HCT116 (cell line): ENCODE measurements at regions not wholly inside any gene's neighbourhood (a gene's known extent, or its start where the extent isn't known, plus 50 kb on each side); places are given as distances from the start of the nearest gene placed in this dataset.
A peak's percentile ranks its signal among the peaks of the same experiment; 100 is the strongest.

Experiments
- ATAC-seq: fragments of 200-7000 bp; cut with Tn5 transposase; 2 replicates; pipeline ENCODE4 v1.9.1; 2020; ENCODE audit warnings: mild to moderate bottlenecking, moderate library complexity
- BruUV-seq: library from RNA; stranded (reverse); fragments of 400-500 nt; replicated peaks from 2 replicates; lab custom pipeline; 2021; lab: Mats Ljungman, UMichigan
- CTCF ChIA-PET: fragments of 300-600 bp; sonication (Branson Sonifier 250); formaldehyde crosslinking; loops from one replicate; lab custom pipeline; 2021; ENCODE audit warnings: antibody characterized with exemption; lab: Charles Lee
- POLR2A ChIA-PET: fragments of 300-600, 350-600 bp; sonication (Branson Sonifier 250); formaldehyde crosslinking; loops from one replicate; lab custom pipeline; 2021; ENCODE audit warnings: antibody characterized with exemption; lab: Charles Lee
- RAD21 ChIA-PET, 2 experiments: fragments of 300-600 bp; sonication (Branson Sonifier 250); formaldehyde crosslinking; loops; one replicate each; lab custom pipeline; 2023; ENCODE audit warnings: low total read pairs in 2 of 2; ENCODE audit not compliant: uncharacterized antibody in 2 of 2, unreplicated experiment in 2 of 2, low non-redundant PET in 1 of 2; lab: Charles Lee
- DNase-seq: peaks from one replicate; pipeline ENCODE4 v3.0.0-alpha.2; 2010; ENCODE audit warnings: low read depth, low spot score
- H2AFZ ChIP-seq: fragments of 200-600 bp; shearing (Covaris generic), sonication (generic); 2 replicates; pipeline ENCODE4 v1.6.1; 2017; ENCODE audit warnings: low read depth, mixed run types, mixed read lengths, antibody characterized with exemption, low read length; ENCODE audit not compliant: poor library complexity, severe bottlenecking
- H3K27ac ChIP-seq: 2 replicates; pipeline ENCODE4 v1.5.1; 2012; ENCODE audit warnings: low read depth, low read length
- H3K27me3 ChIP-seq: fragments of 200-600 bp; sonication (generic); 2 replicates; pipeline ENCODE4 v1.6.1; 2016; ENCODE audit warnings: mixed run types, low read length, mixed read lengths; ENCODE audit not compliant: insufficient read depth
- H3K36me3 ChIP-seq, 2 experiments: fragments of 200-500 bp in 1 of 2; fragments of 200-600 bp in 1 of 2; sonication (Bioruptor generic) in 1 of 2; sonication (generic) in 1 of 2; 2 replicates each; pipeline versions ENCODE4 v1.5.1 to v1.6.1; 2014 to 2016; ENCODE audit warnings: low read length in 2 of 2, inconsistent platforms in 1 of 2, mixed read lengths in 1 of 2, mixed run types in 1 of 2; ENCODE audit not compliant: insufficient read depth in 2 of 2, control insufficient read depth in 1 of 2
- H3K4me1 ChIP-seq, 2 experiments: fragments of 200-600 bp in 1 of 2; sonication (generic) in 1 of 2; 2 replicates each; pipeline versions ENCODE4 v1.5.1 to v1.6.1; 2012 to 2017; ENCODE audit warnings: low read length in 2 of 2, inconsistent platforms in 1 of 2, mild to moderate bottlenecking in 1 of 2, mixed read lengths in 1 of 2, mixed run types in 1 of 2, moderate library complexity in 1 of 2; ENCODE audit not compliant: insufficient read depth in 2 of 2, control insufficient read depth in 1 of 2
- H3K4me2 ChIP-seq: fragments of 200-600 bp; sonication (generic); 2 replicates; pipeline ENCODE4 v1.6.1; 2017; ENCODE audit warnings: mixed run types, low read length, mixed read lengths
- H3K4me3 ChIP-seq, 2 experiments: fragments of 200-600 bp in 1 of 2; sonication (generic) in 1 of 2; replicated peaks in 1 of 2; 2 replicates each; pipeline ENCODE4 v1.5.1; 2011 to 2016; ENCODE audit warnings: low read length in 2 of 2, control low read depth in 1 of 2, low read depth in 1 of 2, mild to moderate bottlenecking in 1 of 2, mixed read lengths in 1 of 2, mixed run types in 1 of 2
- H3K79me2 ChIP-seq: fragments of 200-600 bp; sonication (generic); 2 replicates; pipeline ENCODE4 v1.6.1; 2017; ENCODE audit warnings: mild to moderate bottlenecking, mixed run types, low read length, moderate library complexity, mixed read lengths; ENCODE audit not compliant: insufficient read depth
- H3K9ac ChIP-seq: fragments of 200-600 bp; sonication (generic); 2 replicates; pipeline ENCODE4 v1.6.1; 2016; ENCODE audit warnings: low read length, mixed read lengths
- H3K9me2 ChIP-seq: fragments of 200-600 bp; sonication (generic), shearing (Covaris generic); 2 replicates; pipeline ENCODE4 v1.6.1; 2017; ENCODE audit warnings: mixed run types, mild to moderate bottlenecking, moderate library complexity; ENCODE audit not compliant: insufficient read depth
- H3K9me3 ChIP-seq, 2 experiments: fragments of 200-500 bp in 1 of 2; fragments of 200-600 bp in 1 of 2; sonication (Bioruptor generic) in 1 of 2; sonication (generic) in 1 of 2; 2 replicates each; pipeline ENCODE4 v1.6.1; 2014 to 2017; ENCODE audit warnings: low read length in 2 of 2, mixed read lengths in 2 of 2, inconsistent platforms in 1 of 2, low read depth in 1 of 2, mild to moderate bottlenecking in 1 of 2, mixed run types in 1 of 2, moderate library complexity in 1 of 2; ENCODE audit not compliant: control insufficient read depth in 1 of 2, insufficient read depth in 1 of 2
- H4K20me1 ChIP-seq: fragments of 200-600 bp; sonication (generic), shearing (Covaris generic); 2 replicates; pipeline ENCODE4 v1.6.1; 2017; ENCODE audit warnings: mixed run types, mild to moderate bottlenecking, moderate library complexity; ENCODE audit not compliant: insufficient read depth
- EGR1 ChIP-seq: IDR thresholded peaks from 2 replicates; pipeline ENCODE4 v1.6.1; 2012; ENCODE audit warnings: low read depth
- RAD21 ChIP-seq: IDR thresholded peaks from 2 replicates; pipeline ENCODE4 v1.6.1; 2012; ENCODE audit warnings: low read depth, mild to moderate bottlenecking
- SP1 ChIP-seq: IDR thresholded peaks from 2 replicates; pipeline ENCODE4 v1.6.1; 2012; ENCODE audit warnings: low read depth
- intact Hi-C: fragments of 100-400 bp; cut with micrococcal nuclease; formaldehyde crosslinking; loops from 2 replicates; pipeline ENCODE4 v1.10.0; 2022
- TF ChIP-seq, protein P1 (sequence below), 3 experiments: fragments of 200-600 bp in 1 of 3; sonication (generic) in 1 of 3; IDR thresholded peaks in 2 of 3; conservative IDR thresholded peaks in 1 of 3; 2 replicates each; pipeline ENCODE4 v1.5.1; 2012 to 2017; ENCODE audit warnings: low read depth in 2 of 3, low read length in 2 of 3, antibody characterized with exemption in 1 of 3, borderline replicate concordance in 1 of 3, control low read depth in 1 of 3, mild to moderate bottlenecking in 1 of 3, mixed read lengths in 1 of 3, mixed run types in 1 of 3, moderate library complexity in 1 of 3; ENCODE audit not compliant: insufficient read depth in 1 of 3

DNA sequence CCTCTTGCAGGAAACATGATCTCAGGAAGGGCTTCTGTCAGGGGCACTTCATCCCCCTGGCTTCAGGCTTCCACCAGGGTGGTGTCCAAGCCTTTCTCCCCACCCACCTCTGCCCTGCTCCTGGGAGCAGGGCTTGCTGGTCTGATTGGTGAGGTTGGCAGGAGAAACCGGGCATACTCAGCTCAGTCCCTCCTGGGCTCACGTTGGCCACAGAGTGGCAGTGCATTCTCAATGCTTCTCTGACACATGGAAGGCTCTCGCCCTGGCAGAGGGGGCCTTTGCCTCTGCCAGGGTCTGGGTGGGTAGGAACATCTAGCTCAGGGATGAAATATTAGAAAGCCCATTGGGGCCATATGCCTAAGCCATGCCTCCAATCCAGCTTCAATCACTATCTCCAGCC, 142.8 kb downstream of the AXIN2 start:
- TF ChIP-seq RAD21, result peak; percentile 69
- no peak for TF ChIP-seq EGR1
- TF ChIP-seq, protein P1, sequence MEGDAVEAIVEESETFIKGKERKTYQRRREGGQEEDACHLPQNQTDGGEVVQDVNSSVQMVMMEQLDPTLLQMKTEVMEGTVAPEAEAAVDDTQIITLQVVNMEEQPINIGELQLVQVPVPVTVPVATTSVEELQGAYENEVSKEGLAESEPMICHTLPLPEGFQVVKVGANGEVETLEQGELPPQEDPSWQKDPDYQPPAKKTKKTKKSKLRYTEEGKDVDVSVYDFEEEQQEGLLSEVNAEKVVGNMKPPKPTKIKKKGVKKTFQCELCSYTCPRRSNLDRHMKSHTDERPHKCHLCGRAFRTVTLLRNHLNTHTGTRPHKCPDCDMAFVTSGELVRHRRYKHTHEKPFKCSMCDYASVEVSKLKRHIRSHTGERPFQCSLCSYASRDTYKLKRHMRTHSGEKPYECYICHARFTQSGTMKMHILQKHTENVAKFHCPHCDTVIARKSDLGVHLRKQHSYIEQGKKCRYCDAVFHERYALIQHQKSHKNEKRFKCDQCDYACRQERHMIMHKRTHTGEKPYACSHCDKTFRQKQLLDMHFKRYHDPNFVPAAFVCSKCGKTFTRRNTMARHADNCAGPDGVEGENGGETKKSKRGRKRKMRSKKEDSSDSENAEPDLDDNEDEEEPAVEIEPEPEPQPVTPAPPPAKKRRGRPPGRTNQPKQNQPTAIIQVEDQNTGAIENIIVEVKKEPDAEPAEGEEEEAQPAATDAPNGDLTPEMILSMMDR (IDR thresholded peaks at IDR 0.05 in 2 of 3, conservative IDR thresholded peaks at IDR 0.05 in 1 of 3; ENCODE audit: borderline replicate concordance in 1 of 3, insufficient read depth in 1 of 3, low read depth in 2 of 3, low read length in 2 of 3), result peak; percentile 25 to 36 (median 30); a peak in 3 of 6 replicates
- no peaks in the 10 kb centered on the region for H4K20me1 ChIP-seq
- no peak overlapping the region for H3K4me2 ChIP-seq
- BruUV-seq, result no TSS peak
- RAD21 ChIA-PET, result interaction anchor here in 1 of 2 experiments (1.4 kb wide), 1 partner anchor 747 kb away, joined by 4 read pairs; no protein-coding TSS in a partner anchor
- no peak overlapping the region for H3K4me3 ChIP-seq
- H3K27me3 ChIP-seq, result no peaks in the 10 kb centered on the region
- no peaks in the 10 kb centered on the region for H3K9me3 ChIP-seq
- no peaks in the 10 kb centered on the region for H3K9me2 ChIP-seq
- CTCF ChIA-PET, result interaction anchor here (1.0 to 1.4 kb wide), 3 partner anchors 18 to 379 kb away, joined by 3 to 7 read pairs (median 3); no protein-coding TSS in a partner anchor
- H3K79me2 ChIP-seq, result no peaks in the 10 kb centered on the region
- POLR2A ChIA-PET, result no interaction called here
- no peak overlapping the region for H3K27ac ChIP-seq
- H3K36me3 ChIP-seq, result no peaks in the 10 kb centered on the region
- no peak overlapping the region for H3K9ac ChIP-seq
- DNase-seq (no peak), ATAC-seq (peak; percentile 78)
- no peak overlapping the region for H2AFZ ChIP-seq
- no peaks in the 10 kb centered on the region; a peak in 1 of 4 replicates for H3K4me1 ChIP-seq
- intact Hi-C loops, result loop anchor here (2.0 kb wide), 1 partner anchor 138 kb away; no protein-coding TSS in a partner anchor

DNA sequence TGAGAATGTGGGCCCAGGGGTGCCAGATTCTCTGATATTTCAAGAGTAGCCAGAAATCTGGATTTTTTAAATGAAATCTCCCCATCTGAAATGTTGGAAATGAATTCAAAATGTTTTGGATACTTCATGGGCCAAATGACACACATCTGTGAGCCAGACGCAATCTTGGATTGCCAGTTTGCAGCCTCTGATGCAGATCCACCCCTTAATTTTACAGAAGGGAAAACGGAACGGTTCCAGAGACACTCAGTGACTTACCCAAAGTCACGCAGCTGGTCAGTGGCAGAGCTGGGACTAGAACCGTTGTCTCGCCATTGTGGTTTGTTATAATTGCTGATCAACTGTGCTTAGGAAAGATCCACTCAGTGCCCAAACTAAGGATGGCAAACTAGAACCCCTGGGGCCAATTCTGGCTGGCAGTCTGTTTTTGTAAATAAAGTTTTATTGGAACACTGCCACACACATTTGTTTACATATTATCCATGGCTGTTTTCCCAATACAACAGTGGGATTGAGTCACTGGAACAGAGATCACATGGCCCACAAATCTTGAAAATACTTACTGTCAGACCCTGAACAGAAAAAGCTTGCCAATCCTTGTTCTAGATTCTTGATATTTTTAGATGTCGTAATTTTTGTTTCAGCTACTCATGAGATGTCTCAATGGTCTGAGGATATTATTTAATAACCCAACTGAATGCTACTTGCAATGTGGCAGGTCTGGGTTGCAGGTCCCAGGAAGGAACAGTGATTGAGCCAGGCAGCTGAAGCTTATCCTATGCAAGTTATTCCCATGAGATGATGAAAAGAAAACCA, 143.8 kb downstream of the AXIN2 start:
- Histone ChIP-seq H3K9me3 (no peaks in the 10 kb centered on the region), H3K36me3 (no peaks in the 10 kb centered on the region), H3K4me3 (no peak overlapping the region), H3K4me2 (no peak overlapping the region), H2AFZ (no peak overlapping the region), H3K27ac (no peak overlapping the region), H3K79me2 (no peaks in the 10 kb centered on the region), H3K4me1 (no peaks in the 10 kb centered on the region; a peak in 1 of 4 replicates), H3K9me2 (no peaks in the 10 kb centered on the region), H4K20me1 (no peaks in the 10 kb centered on the region), H3K9ac (no peak overlapping the region), H3K27me3 (no peaks in the 10 kb centered on the region)
- no TSS peak for BruUV-seq
- no peak for TF ChIP-seq SP1
- no peak for DNase-seq
- intact Hi-C loops, result loop anchor here (2.0 kb wide), 1 partner anchor 139 kb away; no protein-coding TSS in a partner anchor
- POLR2A ChIA-PET, result no interaction called here
- ATAC-seq, result no peak
- CTCF ChIA-PET, result no interaction called here
- RAD21 ChIA-PET, result no interaction called here
